ENCODE measurements at regions not wholly inside any gene's neighbourhood (a gene's known extent, or its start where the extent isn't known, plus 50 kb on each side); places are given as distances from the start of the nearest gene placed in this dataset.

DNA sequence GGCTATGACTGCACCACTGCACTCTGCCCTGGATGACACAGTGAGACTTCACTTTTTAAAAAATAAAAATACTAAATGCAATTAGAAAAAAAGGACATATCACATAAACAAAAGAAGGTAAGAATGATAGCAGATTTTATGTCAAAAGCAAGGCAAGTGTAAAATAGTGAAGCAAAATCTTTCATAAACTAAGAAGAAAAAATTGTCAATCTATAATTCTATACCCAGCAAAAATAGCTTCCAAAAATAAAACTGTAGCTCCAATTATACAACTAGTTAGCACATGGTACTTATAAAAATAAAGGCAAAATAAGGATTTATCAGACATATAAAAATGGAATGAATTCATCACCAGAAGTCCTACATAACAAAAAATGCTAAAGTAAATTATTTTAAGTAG is 85.4 kb upstream of the SVIL start:
- no peak for TF ChIP-seq EZH2 (IDR thresholded peaks at IDR 0.05; ENCODE audit: borderline replicate concordance, low read depth, low read length, poor library complexity, severe bottlenecking)
- TF ChIP-seq, protein P1, sequence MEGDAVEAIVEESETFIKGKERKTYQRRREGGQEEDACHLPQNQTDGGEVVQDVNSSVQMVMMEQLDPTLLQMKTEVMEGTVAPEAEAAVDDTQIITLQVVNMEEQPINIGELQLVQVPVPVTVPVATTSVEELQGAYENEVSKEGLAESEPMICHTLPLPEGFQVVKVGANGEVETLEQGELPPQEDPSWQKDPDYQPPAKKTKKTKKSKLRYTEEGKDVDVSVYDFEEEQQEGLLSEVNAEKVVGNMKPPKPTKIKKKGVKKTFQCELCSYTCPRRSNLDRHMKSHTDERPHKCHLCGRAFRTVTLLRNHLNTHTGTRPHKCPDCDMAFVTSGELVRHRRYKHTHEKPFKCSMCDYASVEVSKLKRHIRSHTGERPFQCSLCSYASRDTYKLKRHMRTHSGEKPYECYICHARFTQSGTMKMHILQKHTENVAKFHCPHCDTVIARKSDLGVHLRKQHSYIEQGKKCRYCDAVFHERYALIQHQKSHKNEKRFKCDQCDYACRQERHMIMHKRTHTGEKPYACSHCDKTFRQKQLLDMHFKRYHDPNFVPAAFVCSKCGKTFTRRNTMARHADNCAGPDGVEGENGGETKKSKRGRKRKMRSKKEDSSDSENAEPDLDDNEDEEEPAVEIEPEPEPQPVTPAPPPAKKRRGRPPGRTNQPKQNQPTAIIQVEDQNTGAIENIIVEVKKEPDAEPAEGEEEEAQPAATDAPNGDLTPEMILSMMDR (conservative IDR thresholded peaks at IDR 0.05; ENCODE audit: low read depth, low read length): no peak

Measured in A673 (cell line).